OCI-LY1 (cell line): ENCODE measurements at regions not wholly inside any gene's neighbourhood (a gene's known extent, or its start where the extent isn't known, plus 50 kb on each side); places are given as distances from the start of the nearest gene placed in this dataset.

Experiments
- H2AFZ ChIP-seq: fragments of 200-600 bp; sonication (generic), shearing (Covaris generic); 2 replicates; pipeline ENCODE4 v1.6.0; 2014; ENCODE audit warnings: antibody characterized with exemption, mild to moderate bottlenecking, low read length
- H3F3A ChIP-seq: fragments of 200-600 bp; sonication (generic), shearing (Covaris generic); 2 replicates; pipeline ENCODE4 v1.6.0; 2014; ENCODE audit warnings: mild to moderate bottlenecking, antibody characterized with exemption, low read length, moderate library complexity; ENCODE audit not compliant: insufficient read depth
- H3K27ac ChIP-seq: fragments of 200-600 bp; sonication (generic); 2 replicates; pipeline ENCODE4 v1.5.1; 2014; ENCODE audit warnings: low read length, mixed run types, mild to moderate bottlenecking, low read depth; ENCODE audit not compliant: poor library complexity, severe bottlenecking
- H3K27me3 ChIP-seq: fragments of 200-600 bp; sonication (generic); 2 replicates; pipeline ENCODE4 v1.6.0; 2014; ENCODE audit warnings: antibody characterized with exemption, mild to moderate bottlenecking, low read length, moderate library complexity; ENCODE audit not compliant: insufficient read depth
- H3K36me3 ChIP-seq: fragments of 200-600 bp; sonication (generic); 2 replicates; pipeline ENCODE4 v1.6.1; 2014; ENCODE audit warnings: mild to moderate bottlenecking, antibody characterized with exemption, low read length, moderate library complexity, mixed read lengths; ENCODE audit not compliant: insufficient read depth
- H3K4me1 ChIP-seq: fragments of 200-600 bp; sonication (generic); 2 replicates; pipeline ENCODE4 v1.5.1; 2014; ENCODE audit warnings: mild to moderate bottlenecking, low read length, moderate library complexity; ENCODE audit not compliant: insufficient read depth, severe bottlenecking
- H3K4me2 ChIP-seq: fragments of 200-600 bp; sonication (generic), shearing (Covaris generic); 2 replicates; pipeline ENCODE4 v1.6.1; 2014; ENCODE audit warnings: low read length
- H3K4me3 ChIP-seq: fragments of 200-600 bp; sonication (generic); 2 replicates; pipeline ENCODE4 v1.5.1; 2014; ENCODE audit warnings: low read length, low read depth, mild to moderate bottlenecking, mixed read lengths; ENCODE audit not compliant: poor library complexity, severe bottlenecking
- H3K79me2 ChIP-seq: fragments of 200-600 bp; shearing (Covaris generic); 2 replicates; pipeline ENCODE4 v1.6.1; 2016; ENCODE audit warnings: mixed run types, low read length, mixed read lengths; ENCODE audit not compliant: insufficient read depth
- H3K9ac ChIP-seq: fragments of 200-600 bp; sonication (generic), shearing (Covaris generic); 2 replicates; pipeline ENCODE4 v1.6.1; 2014; ENCODE audit warnings: mild to moderate bottlenecking, low read length, mixed read lengths
- H3K9me2 ChIP-seq: fragments of 200-600 bp; sonication (generic), shearing (Covaris generic); 2 replicates; pipeline ENCODE4 v1.6.1; 2014; ENCODE audit warnings: low read depth, mild to moderate bottlenecking, low read length, mixed read lengths
- H3K9me3 ChIP-seq: fragments of 200-600 bp; shearing (Covaris generic); 2 replicates; pipeline ENCODE4 v1.6.1; 2014; ENCODE audit warnings: low read length, mixed read lengths
- H4K20me1 ChIP-seq: fragments of 200-600 bp; sonication (generic), shearing (Covaris generic); 2 replicates; pipeline ENCODE4 v1.6.0; 2016; ENCODE audit warnings: mild to moderate bottlenecking, low read length; ENCODE audit not compliant: insufficient read depth
- EZH2 ChIP-seq: fragments of 200-600 bp; sonication (generic), shearing (Covaris generic); IDR thresholded peaks from 2 replicates; pipeline ENCODE4 v1.8.0; 2017; ENCODE audit warnings: borderline replicate concordance, mixed run types, mild to moderate bottlenecking, antibody characterized with exemption, low read length, moderate library complexity, mixed read lengths
- TF ChIP-seq, protein P1 (sequence below): fragments of 200-600 bp; sonication (generic), shearing (Covaris generic); IDR thresholded peaks from 2 replicates; pipeline ENCODE4 v1.5.1; 2017; ENCODE audit warnings: mild to moderate bottlenecking, antibody characterized with exemption, low read length, moderate library complexity, mixed read lengths

DNA sequence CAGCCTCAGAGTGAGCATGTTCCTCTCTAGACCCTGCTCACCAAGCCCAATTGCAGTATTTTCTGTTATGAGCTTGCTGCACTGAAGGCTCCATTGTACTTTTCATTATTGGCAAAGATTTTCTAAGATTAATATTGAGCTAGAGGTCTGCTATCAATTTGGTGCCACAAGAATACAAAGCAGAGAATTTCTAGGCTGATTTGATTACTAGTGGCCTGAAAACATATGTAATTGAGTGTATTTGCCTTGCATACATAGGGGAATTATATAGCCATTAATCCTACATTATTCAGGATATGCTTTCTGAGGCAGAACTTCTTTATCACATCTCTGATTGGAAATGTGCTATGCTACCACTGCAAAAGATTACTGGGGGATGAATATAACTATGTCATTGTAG is 322.9 kb upstream of the ZC3H12C start:
- H3K9ac ChIP-seq, result no peak overlapping the region
- H3K4me3 ChIP-seq, result no peak overlapping the region
- no peak for TF ChIP-seq EZH2
- TF ChIP-seq, protein P1, sequence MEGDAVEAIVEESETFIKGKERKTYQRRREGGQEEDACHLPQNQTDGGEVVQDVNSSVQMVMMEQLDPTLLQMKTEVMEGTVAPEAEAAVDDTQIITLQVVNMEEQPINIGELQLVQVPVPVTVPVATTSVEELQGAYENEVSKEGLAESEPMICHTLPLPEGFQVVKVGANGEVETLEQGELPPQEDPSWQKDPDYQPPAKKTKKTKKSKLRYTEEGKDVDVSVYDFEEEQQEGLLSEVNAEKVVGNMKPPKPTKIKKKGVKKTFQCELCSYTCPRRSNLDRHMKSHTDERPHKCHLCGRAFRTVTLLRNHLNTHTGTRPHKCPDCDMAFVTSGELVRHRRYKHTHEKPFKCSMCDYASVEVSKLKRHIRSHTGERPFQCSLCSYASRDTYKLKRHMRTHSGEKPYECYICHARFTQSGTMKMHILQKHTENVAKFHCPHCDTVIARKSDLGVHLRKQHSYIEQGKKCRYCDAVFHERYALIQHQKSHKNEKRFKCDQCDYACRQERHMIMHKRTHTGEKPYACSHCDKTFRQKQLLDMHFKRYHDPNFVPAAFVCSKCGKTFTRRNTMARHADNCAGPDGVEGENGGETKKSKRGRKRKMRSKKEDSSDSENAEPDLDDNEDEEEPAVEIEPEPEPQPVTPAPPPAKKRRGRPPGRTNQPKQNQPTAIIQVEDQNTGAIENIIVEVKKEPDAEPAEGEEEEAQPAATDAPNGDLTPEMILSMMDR, result no peak
- no peaks in the 10 kb centered on the region for H3K36me3 ChIP-seq
- no peaks in the 10 kb centered on the region for H3F3A ChIP-seq
- no peaks in the 10 kb centered on the region for H3K4me1 ChIP-seq
- H3K79me2 ChIP-seq, result no peaks in the 10 kb centered on the region
- no peak overlapping the region for H2AFZ ChIP-seq
- no peaks in the 10 kb centered on the region for H3K9me2 ChIP-seq
- no peak overlapping the region for H3K4me2 ChIP-seq
- no peaks in the 10 kb centered on the region for H4K20me1 ChIP-seq
- H3K27ac ChIP-seq, result no peak overlapping the region
- H3K27me3 ChIP-seq, result no peaks in the 10 kb centered on the region
- H3K9me3 ChIP-seq, result no peaks in the 10 kb centered on the region

DNA sequence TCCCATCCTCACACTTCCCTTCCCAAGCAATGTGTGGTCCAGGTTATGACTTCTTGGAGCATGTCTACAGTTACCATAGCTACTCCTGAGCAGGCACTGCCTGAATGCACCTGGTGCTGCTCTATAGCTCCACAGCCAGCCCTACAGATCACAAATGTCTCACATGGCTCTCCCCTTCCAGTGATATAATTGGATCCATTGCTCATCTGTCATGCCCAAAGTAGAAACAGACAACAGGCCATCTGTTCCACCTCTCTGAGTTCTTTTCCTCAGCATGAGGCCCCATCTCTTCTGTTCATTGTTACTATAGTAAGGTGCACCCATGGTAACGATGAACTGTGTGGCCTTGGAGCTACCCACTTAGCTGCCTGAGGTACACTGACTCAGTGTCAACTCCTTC is 320.3 kb upstream of the ZC3H12C start:
- Histone ChIP-seq H3K4me3 (no peak overlapping the region), H3K4me2 (no peak overlapping the region), H3K4me1 (no peaks in the 10 kb centered on the region)

DNA sequence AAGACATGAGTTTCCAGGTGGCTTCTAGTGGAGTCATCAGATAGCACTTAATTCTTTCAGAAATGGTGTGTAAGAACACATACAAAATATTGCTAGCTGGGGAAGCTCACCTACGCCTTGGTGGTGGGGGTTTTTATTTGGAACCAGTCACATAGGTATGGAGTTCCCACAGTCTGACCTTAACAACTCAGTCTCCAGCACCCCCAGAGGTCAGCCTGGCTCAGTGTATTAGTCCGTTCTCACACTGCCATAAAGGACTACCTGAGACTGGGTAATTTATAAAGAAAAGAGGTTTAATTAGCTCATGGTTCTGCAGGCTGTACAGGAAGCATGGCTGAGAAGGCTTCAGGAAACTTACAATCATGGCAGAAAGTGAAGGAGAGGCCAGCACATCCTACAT is 317.5 kb upstream of the ZC3H12C start:
- Histone ChIP-seq H3K4me3 (no peak overlapping the region), H3K27ac (no peak overlapping the region), H3K9me2 (no peaks in the 10 kb centered on the region), H2AFZ (no peak overlapping the region), H3K27me3 (no peaks in the 10 kb centered on the region), H3K9me3 (no peaks in the 10 kb centered on the region), H3K9ac (no peak overlapping the region), H3F3A (no peaks in the 10 kb centered on the region), H3K4me2 (no peak overlapping the region), H4K20me1 (no peaks in the 10 kb centered on the region), H3K36me3 (no peaks in the 10 kb centered on the region), H3K4me1 (no peaks in the 10 kb centered on the region), H3K79me2 (no peaks in the 10 kb centered on the region)
- TF ChIP-seq EZH2, result no peak
- TF ChIP-seq, protein P1, result no peak

More for the DNA sequence above, 320.3 kb upstream of the ZC3H12C start:
- Histone ChIP-seq H3K27me3 (no peaks in the 10 kb centered on the region), H3F3A (no peaks in the 10 kb centered on the region), H3K79me2 (no peaks in the 10 kb centered on the region), H3K9ac (no peak overlapping the region), H3K9me2 (no peaks in the 10 kb centered on the region), H2AFZ (no peak overlapping the region), H3K36me3 (no peaks in the 10 kb centered on the region), H3K9me3 (no peaks in the 10 kb centered on the region), H3K27ac (no peak overlapping the region), H4K20me1 (no peaks in the 10 kb centered on the region)
- TF ChIP-seq, protein P1, result no peak
- no peak for TF ChIP-seq EZH2
